AG20443 (cell line): ENCODE measurements at regions not wholly inside any gene's neighbourhood (a gene's known extent, or its start where the extent isn't known, plus 50 kb on each side); places are given as distances from the start of the nearest gene placed in this dataset.
A peak's percentile ranks its signal among the peaks of the same experiment; 100 is the strongest.

Experiments
- DNase-seq: peaks from one replicate; pipeline ENCODE4 v3.0.0; 2012; ENCODE audit warnings: low spot score, mixed read lengths

- DNase-seq: no peak
These were observed 112.9 kb upstream of the JAZF1 start for GRCh38 chr7:28293527-28293835.

DNA sequence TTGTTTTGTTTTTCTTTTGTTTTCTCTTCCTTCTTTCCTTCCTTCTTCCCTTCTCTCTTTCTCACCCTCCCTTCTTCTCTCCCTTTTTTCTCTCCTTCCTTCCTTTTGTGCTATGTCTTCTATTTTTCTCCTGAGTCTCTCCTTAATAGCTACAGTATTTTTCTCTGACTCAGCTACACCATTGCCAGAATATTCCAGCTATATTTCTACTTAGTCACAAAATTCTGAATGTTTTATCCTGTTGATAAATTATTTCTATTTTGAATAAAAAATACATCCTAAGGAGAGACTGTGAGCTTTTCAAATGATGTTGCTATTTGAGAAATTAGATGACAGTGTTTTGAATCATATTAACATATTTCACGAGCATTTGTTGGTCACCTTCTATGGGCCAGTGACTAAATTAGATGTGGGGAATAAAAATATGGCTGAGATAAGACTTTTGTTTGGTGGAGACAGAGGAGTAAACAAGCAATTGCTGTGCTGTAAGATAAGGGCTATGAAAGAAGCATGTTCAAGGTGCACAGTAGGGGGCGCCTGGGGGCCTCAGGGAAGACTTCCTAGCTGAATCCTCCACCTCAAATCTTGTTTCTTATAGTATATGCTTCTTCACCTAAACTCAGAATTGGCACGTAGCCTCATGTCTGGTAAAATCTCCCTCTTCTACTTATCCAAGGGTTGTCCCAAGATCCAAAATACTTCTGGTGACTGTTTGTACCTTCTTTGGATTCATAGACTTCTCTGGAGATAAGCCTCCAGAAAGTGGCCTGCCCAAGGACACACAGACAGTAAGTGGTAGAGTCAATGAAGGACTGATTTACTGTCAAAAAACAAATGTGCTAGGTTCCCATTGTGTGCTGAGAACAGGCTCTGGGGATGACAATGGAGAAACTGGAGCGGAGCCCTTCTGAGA is 115.5 kb upstream of the CREB5 start:
- peak; percentile 36 for DNase-seq

GRCh38 chr7:28297801-28298459 is 114.4 kb upstream of the CREB5 start:
- DNase-seq: no peak

DNA sequence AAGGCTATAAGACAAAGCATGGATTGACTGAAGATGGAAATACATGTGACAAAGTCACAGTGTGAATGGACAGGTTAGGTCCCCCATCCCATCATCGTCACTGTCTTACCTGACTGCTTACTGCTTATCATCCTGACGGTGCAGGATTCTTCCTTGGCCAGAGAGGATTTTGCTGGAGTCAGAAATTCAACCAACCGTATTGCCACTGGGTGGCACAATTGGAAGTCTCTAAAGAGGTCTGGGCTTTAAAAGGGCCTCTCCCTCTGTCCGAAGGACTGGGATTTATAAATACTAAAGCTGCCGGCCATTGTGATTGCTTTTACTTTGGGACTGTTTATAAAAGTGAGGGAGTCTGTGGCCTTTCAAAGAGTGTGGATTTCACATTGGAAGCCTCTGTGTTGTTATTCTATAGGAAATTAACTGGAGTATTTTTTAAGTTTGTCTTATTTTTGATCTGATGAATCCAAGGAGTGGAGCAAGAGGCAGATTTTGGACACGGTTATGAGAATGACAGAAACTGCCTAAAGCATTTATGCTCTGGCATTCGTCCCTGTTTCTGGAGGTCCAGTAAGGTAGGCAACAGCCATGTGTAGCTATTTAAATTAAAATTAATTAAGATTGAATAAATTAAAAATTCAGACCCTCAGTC is 113.3 kb upstream of the CREB5 start:
- DNase-seq: peak; percentile 79

- DNase-seq: no peak
These were observed 112.8 kb upstream of the CREB5 start for GRCh38 chr7:28299556-28299955.

DNA sequence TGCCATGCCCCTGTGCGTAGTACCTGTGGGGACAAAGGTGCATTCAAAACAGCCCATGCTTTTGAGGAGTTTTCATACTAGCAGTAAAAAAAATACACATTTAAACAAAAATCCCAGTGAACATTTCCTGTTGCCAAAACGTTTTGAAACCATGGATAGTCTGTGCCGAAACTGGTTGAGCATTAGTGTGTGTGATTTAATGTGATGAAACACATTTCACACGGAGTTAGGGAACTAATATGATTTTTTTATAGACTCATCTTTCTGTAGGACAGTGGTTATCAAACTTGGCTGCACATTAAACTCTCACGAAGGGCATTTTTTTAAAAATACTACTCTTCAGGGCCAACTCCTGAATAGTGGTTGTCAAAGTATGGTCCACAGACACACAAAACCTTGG is 111.8 kb upstream of the CREB5 start:
- no peak for DNase-seq

- DNase-seq: peak; percentile 27
These were observed 111.1 kb upstream of the CREB5 start for GRCh38 chr7:28301148-28301641.

GRCh38 chr7:28304290-28304689 is 108.0 kb upstream of the CREB5 start:
- DNase-seq: no peak

DNA sequence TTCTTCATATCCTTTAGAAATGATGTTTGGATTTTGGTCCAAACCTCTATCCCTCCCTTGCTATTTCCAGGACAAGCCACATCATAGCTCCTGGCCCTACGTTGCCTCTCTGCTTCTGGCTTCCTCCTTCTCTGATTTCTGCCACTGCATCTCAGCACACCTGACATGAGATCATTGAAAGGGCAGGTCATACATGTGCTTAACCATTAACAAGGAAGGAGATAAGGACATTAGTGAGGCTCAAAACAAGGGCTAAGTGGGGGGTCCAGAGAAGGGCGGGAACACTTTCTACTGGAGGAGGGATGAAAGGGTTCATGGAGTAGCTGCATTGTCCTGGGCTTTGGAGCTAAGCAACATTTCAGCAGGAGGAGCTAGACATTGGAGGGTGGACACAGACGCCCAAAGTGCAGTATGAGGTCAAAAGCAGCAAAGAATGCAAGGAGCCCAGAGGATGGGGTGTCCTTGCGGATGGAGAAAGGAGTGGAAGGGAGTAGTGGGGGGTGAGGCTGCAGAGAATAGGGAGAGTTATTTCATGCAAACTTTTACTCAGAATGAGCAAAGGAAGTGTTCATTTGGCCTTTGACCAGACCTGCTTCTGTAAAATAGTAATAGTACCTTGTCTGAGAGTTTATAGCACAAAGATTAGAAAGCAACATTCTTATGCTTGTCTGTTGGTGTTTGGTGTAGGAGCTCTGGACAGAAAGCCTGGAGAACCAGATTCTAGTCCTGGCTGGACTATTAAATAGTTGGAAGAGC is 102.4 kb upstream of the CREB5 start:
- DNase-seq: no peak

DNA sequence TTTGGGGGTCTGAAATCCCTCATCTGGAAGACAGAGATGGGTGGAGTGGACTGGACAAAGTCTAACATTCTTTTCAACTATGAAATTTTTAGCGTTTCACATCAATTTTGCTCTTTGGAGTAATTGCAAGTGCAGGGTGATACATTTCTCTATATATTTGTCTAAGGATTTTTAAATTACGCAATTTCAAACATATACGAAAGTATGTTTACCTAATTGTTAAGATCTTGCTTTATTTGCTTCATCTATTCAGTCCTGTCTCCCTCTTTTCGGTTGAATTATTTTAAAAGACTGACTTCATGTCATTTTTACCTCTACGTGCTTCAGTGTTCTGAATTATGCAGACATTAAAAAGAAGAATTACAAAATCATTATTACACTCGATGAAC is 101.9 kb upstream of the CREB5 start:
- DNase-seq: no peak

DNA sequence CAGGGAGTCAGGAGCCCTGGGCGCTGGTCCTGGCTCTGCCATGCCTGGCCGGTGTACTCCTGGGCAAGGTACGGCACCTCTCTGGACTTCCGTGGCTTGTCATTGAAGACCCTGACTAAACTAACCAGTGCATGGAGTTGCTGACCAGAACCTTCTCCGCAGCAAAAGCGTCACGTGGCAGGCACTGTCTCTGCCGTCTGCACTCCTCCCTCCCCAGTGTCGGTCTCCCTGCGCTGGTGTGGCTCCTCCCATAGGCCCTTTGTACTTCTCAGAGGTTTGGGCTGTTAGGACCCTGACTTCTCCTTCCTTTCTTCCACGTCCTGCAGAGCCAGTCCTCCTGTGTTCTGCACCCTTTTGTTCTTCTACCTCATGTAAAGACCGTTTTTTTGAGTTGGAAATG is 100.6 kb upstream of the CREB5 start:
- no peak for DNase-seq

- no peak for DNase-seq
These were observed 99.4 kb upstream of the CREB5 start for GRCh38 chr7:28312948-28313347.

DNA sequence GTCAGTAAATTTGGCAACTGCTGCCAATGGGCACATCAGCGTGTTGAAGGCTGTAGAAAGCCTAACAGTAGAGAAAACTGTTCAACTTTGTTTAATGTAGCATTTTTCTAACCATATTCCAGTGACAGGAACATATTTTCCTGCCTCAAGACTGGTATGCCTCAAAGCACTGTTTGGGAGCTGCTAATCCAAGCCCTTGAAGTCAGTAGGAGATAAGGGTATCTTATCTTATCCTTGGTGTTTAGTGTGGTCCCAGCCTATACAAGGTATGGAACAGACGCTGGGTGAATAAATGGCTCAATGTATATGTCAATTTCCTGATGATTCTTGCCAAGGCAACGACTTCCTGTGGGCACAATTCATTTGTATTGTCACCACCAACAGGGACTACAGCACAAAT is 97.5 kb upstream of the CREB5 start:
- DNase-seq: no peak

GRCh38 chr7:28315565-28316410 is 96.5 kb upstream of the CREB5 start:
- peak; percentile 64 for DNase-seq

GRCh38 chr7:28316489-28316888 is 95.8 kb upstream of the CREB5 start:
- DNase-seq: peak; percentile 57

DNA sequence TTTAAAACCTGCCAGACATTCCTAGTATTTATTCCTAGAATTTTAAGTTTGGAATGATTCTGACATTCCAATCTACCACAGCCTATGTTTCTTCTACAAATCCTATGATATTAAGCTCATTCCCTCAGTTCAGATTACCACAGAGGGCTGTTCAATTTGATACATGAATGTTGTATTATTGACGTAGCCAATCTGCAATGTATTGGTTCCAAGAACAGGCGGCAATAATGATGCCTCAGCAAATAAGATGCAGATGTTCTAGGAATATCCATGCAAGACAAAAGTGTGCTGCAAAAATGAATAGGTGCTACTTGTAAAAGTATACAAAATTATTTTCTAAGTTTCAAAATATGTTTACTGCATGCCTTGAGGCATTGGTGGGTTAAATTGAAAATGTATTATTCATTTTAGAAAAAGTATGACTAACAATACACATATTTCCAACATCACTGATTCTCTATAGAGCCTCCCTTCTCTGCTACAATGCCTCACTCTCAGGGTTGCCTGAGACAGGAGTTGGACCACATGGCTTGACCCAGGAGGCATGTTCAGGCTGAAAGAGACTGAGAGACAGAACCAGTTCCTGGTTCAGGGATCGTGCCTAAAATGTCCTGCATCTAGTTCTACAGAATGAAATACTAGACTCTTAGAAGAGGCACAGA is 94.1 kb upstream of the CREB5 start:
- no peak for DNase-seq

GRCh38 chr7:28323833-28324232 is 88.5 kb upstream of the CREB5 start:
- no peak for DNase-seq

DNA sequence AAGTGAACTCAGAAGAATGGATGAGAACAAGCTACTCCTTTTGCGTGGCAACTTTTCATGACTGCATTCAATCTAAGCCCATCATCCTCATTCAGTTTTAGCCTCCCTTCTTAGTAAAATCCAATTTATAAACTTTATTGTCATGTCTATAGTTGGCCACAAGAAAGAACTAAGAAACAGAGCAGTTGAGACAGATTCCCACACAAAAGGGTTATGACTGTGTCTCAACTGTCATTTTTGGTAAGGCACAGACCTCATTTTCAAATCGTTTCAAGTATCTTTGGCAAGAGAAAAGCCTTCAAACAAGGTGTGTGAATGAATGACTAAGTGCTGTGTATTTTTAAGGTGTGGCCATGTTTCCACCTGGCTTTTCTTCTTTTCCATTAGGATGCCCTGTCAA is 84.2 kb upstream of the CREB5 start:
- no peak for DNase-seq

- DNase-seq: no peak
These were observed 83.3 kb upstream of the CREB5 start for GRCh38 chr7:28328822-28329660.
